AG10803 (cell line): ENCODE measurements at regions not wholly inside any gene's neighbourhood (a gene's known extent, or its start where the extent isn't known, plus 50 kb on each side); places are given as distances from the start of the nearest gene placed in this dataset.

Source experiments
- DNase-seq: peaks from one replicate; pipeline ENCODE4 v3.0.0; 2010; ENCODE audit warnings: low read depth
- H3K4me3 ChIP-seq: 2 replicates; pipeline ENCODE4 v1.5.1; 2011; ENCODE audit warnings: mild to moderate bottlenecking, low read length, control low read depth
- TF ChIP-seq, protein P1 (sequence below): conservative IDR thresholded peaks from 2 replicates; pipeline ENCODE4 v1.5.1; 2011; ENCODE audit warnings: mild to moderate bottlenecking, low read length, control low read depth, inconsistent platforms

DNA sequence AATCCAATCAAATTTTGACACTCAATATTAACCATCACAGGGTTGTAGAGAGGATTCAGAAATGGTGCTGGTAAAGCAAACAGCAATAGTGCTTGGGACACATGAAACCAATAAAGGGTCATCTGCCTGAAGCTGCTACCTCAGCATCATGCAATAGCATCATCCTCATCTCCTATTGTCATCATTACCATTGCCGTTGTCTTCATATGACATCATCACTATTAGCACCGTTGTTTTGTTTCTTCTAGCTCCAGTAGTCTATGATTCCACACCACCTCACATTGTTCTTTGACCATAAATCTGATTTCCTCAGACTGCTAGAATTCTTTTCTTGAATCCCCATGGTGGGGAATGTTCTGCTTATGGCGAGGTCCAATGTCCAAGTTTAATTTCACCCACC is 52.8 kb upstream of the GRK3 start:
- TF ChIP-seq, protein P1, sequence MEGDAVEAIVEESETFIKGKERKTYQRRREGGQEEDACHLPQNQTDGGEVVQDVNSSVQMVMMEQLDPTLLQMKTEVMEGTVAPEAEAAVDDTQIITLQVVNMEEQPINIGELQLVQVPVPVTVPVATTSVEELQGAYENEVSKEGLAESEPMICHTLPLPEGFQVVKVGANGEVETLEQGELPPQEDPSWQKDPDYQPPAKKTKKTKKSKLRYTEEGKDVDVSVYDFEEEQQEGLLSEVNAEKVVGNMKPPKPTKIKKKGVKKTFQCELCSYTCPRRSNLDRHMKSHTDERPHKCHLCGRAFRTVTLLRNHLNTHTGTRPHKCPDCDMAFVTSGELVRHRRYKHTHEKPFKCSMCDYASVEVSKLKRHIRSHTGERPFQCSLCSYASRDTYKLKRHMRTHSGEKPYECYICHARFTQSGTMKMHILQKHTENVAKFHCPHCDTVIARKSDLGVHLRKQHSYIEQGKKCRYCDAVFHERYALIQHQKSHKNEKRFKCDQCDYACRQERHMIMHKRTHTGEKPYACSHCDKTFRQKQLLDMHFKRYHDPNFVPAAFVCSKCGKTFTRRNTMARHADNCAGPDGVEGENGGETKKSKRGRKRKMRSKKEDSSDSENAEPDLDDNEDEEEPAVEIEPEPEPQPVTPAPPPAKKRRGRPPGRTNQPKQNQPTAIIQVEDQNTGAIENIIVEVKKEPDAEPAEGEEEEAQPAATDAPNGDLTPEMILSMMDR: no peak
- no peak for DNase-seq
- no peak overlapping the region for H3K4me3 ChIP-seq

DNA sequence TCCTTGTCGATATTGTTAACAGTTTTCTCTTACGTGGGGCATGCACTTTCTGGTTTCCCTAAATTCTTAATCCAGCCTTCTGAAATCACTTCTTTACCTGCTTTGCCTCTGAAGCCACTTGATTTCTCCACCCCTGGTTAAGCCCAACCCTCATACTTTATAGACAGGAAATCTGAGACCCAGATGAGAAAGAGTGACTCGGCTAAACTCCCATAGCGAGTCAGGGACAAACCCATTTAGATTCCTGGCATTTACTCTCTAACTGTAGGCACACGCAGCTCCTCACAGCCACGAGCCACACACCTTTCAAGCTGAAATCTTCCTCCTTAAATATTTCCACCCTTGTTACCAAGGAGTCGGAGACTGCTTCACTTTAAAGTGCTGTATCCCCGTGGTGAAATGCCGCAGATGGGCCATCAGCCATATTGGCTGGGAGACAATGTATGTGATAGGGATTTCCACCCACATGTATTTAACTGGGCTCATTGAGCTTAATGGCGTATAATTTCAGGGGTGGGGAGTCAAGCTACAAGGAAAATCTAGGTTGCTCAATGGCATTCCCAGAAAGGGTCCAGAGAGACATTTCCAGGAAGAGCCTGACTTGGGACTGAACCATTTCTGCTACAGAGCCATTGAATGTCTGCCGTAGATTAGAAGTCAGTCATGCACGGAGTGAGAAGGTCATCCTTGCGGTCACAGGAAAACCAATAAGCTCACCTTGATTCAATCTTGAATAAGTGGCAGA is 49.9 kb upstream of the GRK3 start:
- no peak for DNase-seq

More for the DNA sequence above, 49.9 kb upstream of the GRK3 start:
- no peak overlapping the region for H3K4me3 ChIP-seq
- TF ChIP-seq, protein P1: no peak
